ENCODE measurements at regions not wholly inside any gene's neighbourhood (a gene's known extent, or its start where the extent isn't known, plus 50 kb on each side); places are given as distances from the start of the nearest gene placed in this dataset.

GRCh38 chr6:81023709-81024108 lies 728.8 kb downstream of the TENT5A start:
- TF ChIP-seq CTCF (IDR thresholded peaks at IDR 0.05): no peak
- TF ChIP-seq ZFX (IDR thresholded peaks at IDR 0.05; ENCODE audit: borderline replicate concordance): no peak

All from 22Rv1 (cell line).